Thoracic aorta (tissue), 2 donors: ENCODE measurements at regions not wholly inside any gene's neighbourhood (a gene's known extent, or its start where the extent isn't known, plus 50 kb on each side); places are given as distances from the start of the nearest gene placed in this dataset.

Experiments used
- ATAC-seq: fragments of 150-250 bp; one replicate; pipeline ENCODE4 v1.8.0; 2017; ENCODE audit warnings: low read depth; ENCODE audit not compliant: insufficient number of reproducible peaks, low FRiP score
- DNase-seq: peaks from one replicate; pipeline ENCODE4 v3.0.0-alpha.2; 2020; ENCODE audit warnings: low spot score
- H3K27ac ChIP-seq, 2 donors: fragments of 200-600 bp; sonication (generic); 1 replicate in 1 of 2; 2 replicates in 1 of 2; pipeline ENCODE4 v1.5.1; 2016; ENCODE audit warnings: mild to moderate bottlenecking in 2 of 2, moderate library complexity in 2 of 2
- H3K27me3 ChIP-seq: fragments of 200-600 bp; sonication (generic); replicated peaks from 2 replicates; pipeline ENCODE4 v1.6.0; 2016; ENCODE audit warnings: mild to moderate bottlenecking; ENCODE audit not compliant: insufficient read depth
- H3K36me3 ChIP-seq: fragments of 200-600 bp; sonication (generic); one replicate; pipeline ENCODE4 v1.5.1; 2016
- H3K4me1 ChIP-seq, 2 donors: fragments of 200-600 bp; sonication (generic); 1 replicate in 1 of 2; 2 replicates in 1 of 2; pipeline versions ENCODE4 v1.5.1 to v1.6.0; 2016; ENCODE audit warnings: low read depth in 2 of 2, mild to moderate bottlenecking in 1 of 2; ENCODE audit not compliant: control insufficient read depth in 1 of 2
- H3K4me3 ChIP-seq: fragments of 200-600 bp; sonication (generic); 2 replicates; pipeline ENCODE4 v1.5.1; 2016; ENCODE audit warnings: mild to moderate bottlenecking
- H3K9me3 ChIP-seq: fragments of 200-600 bp; sonication (generic); 2 replicates; pipeline ENCODE4 v1.5.1; 2016
- CTCF ChIP-seq: fragments of 200-600 bp; sonication (generic); IDR thresholded peaks from one replicate; pipeline ENCODE4 v1.5.1; 2019; ENCODE audit warnings: antibody characterized with exemption

GRCh38 chr16:73568769-73569168 lies 520.8 kb upstream of the ZFHX3 start:
- DNase-seq: no peak
- H3K27ac ChIP-seq: no peak overlapping the region
- no peak for TF ChIP-seq CTCF
- no peaks in the 10 kb centered on the region for H3K9me3 ChIP-seq
- no peaks in the 10 kb centered on the region for H3K36me3 ChIP-seq
- no peak overlapping the region for H3K4me3 ChIP-seq
- no peaks in the 10 kb centered on the region for H3K27me3 ChIP-seq
- no peak for ATAC-seq
- no peaks in the 10 kb centered on the region for H3K4me1 ChIP-seq

GRCh38 chr16:73565925-73566324 lies 518.0 kb upstream of the ZFHX3 start:
- ATAC-seq (no peak), DNase-seq (no peak)
- TF ChIP-seq CTCF: no peak
- Histone ChIP-seq H3K9me3 (no peaks in the 10 kb centered on the region), H3K36me3 (no peaks in the 10 kb centered on the region), H3K27me3 (no peaks in the 10 kb centered on the region), H3K27ac (no peak overlapping the region), H3K4me3 (no peak overlapping the region), H3K4me1 (no peaks in the 10 kb centered on the region)

GRCh38 chr16:73565263-73565662 lies 517.3 kb upstream of the ZFHX3 start:
- Histone ChIP-seq H3K9me3 (no peaks in the 10 kb centered on the region), H3K4me1 (no peaks in the 10 kb centered on the region), H3K27ac (no peak overlapping the region), H3K4me3 (no peak overlapping the region), H3K36me3 (no peaks in the 10 kb centered on the region), H3K27me3 (no peaks in the 10 kb centered on the region)
- TF ChIP-seq CTCF: peak; percentile 42
- ATAC-seq: no peak
- no peak for DNase-seq

GRCh38 chr16:73563709-73564108 lies 515.8 kb upstream of the ZFHX3 start:
- Histone ChIP-seq H3K27ac (no peak overlapping the region), H3K27me3 (no peaks in the 10 kb centered on the region), H3K4me3 (no peak overlapping the region), H3K9me3 (no peaks in the 10 kb centered on the region), H3K4me1 (no peaks in the 10 kb centered on the region), H3K36me3 (no peaks in the 10 kb centered on the region)
- no peak for ATAC-seq
- TF ChIP-seq CTCF: no peak
- DNase-seq: no peak

GRCh38 chr16:73560497-73560896 lies 512.6 kb upstream of the ZFHX3 start:
- no peaks in the 10 kb centered on the region for H3K4me1 ChIP-seq
- no peak for TF ChIP-seq CTCF
- DNase-seq (no peak), ATAC-seq (no peak)
- H3K4me3 ChIP-seq: no peak overlapping the region
- no peaks in the 10 kb centered on the region for H3K36me3 ChIP-seq
- H3K9me3 ChIP-seq: no peaks in the 10 kb centered on the region
- H3K27me3 ChIP-seq: no peaks in the 10 kb centered on the region
- no peak overlapping the region for H3K27ac ChIP-seq
